Sigmoid colon (tissue), 4 donors: ENCODE measurements at regions not wholly inside any gene's neighbourhood (a gene's known extent, or its start where the extent isn't known, plus 50 kb on each side); places are given as distances from the start of the nearest gene placed in this dataset.

Experiments used
- CTCF ChIP-seq, 4 experiments: fragments of 450-650 bp in 3 of 4; fragments of 200-600 bp in 1 of 4; IDR thresholded peaks; one replicate each; pipeline ENCODE4 v1.5.1; 2016 to 2019; ENCODE audit warnings: antibody characterized with exemption in 4 of 4, mild to moderate bottlenecking in 3 of 4, moderate library complexity in 2 of 4
- EP300 ChIP-seq, 4 donors: sonication (generic); formaldehyde crosslinking; IDR thresholded peaks; one replicate each; pipeline ENCODE4 v1.6.1; 2017; ENCODE audit warnings: antibody characterized with exemption in 4 of 4

- TF ChIP-seq CTCF (IDR thresholded peaks at IDR 0.05) (no peak), EP300 (IDR thresholded peaks at IDR 0.05) (no peak)
Measured at GRCh38 chrX:124242131-124242530, 90.3 kb upstream of the TEX13D start.
